ENCODE measurements at regions not wholly inside any gene's neighbourhood (a gene's known extent, or its start where the extent isn't known, plus 50 kb on each side); places are given as distances from the start of the nearest gene placed in this dataset.
"Not testable (repeated sequence)": the region's sequence is repeated elsewhere in the genome, so short reads cannot be mapped to it uniquely, and the experiment has no call there.

DNA sequence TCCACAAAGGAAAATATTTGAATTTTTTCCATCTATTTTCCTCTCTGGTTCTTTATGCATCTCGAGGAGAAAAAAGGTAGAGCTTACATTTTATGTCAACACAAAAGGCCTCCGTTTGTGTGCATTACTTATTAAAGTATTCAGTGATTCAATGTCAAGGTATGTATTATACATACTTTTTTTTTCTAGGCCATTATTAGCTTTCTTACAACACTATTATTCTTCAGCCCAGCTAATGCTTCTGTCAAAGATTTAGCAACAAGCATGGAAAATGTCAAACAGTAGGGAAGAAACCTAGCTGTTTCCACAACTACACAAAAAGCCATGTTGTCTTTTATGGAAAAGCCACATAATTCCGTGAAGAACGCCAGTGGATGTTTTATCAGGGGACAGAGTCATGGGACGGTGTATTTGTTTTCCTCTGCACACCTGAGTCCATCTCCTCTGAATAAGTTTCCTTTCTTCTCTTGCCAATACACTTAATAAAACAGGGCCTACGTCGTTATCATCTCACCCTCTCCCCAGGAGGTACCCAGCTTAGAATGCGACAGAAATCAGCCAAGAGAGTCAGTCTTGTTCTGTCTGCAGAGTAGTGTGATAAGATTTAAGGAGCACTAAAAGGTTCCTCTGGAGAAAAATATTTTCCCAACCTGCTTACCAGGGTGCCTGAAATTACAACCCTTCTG is 209.7 kb upstream of the AUTS2 start:
- no peak for DNase-seq

DNA sequence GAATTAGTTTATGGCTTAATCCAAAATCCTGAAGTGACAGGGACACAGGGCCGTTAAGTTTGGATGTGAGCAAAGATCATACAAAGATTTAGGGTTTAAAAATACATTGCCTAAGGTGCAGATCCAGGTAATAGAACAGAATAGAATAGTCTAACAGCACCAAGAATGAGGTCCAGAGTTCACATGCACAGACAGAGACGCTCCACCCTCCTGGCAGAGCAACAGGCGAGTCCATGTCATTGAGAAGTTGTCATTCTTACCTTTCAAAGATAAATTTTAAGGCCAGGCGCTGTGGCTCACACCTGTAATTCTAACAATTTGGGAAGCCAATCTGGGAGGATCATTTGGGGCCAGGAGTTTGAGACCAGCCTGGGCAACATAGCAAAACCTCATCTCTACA is 209.1 kb upstream of the AUTS2 start:
- DNase-seq, result no peak

DNA sequence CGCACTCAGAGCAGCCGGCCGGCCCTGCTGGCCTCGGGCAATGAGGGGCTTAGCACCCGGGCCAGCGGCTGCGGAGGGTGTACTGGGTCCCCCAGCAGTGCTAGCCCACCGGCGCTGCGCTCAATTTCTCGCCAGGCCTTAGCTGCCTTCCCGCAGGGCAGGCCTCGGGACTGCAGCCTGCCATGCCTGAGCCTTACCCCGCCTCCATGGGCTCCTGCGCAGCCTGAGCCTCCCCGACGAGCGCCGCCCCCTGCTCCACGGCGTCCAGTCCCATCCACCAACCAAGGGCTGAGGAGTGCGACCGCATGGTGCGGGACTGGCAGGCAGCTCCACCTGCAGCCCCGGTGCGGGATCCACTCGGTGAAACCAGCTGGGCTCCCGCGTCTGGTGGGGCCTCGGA is 204.4 kb upstream of the AUTS2 start:
- not testable (repeated sequence) for DNase-seq

- DNase-seq, result no peak
Observed at GRCh38 chr7:69395061-69395714, 203.1 kb upstream of the AUTS2 start.

GRCh38 chr7:69398986-69399385 is 199.3 kb upstream of the AUTS2 start:
- DNase-seq, result peak; percentile 65 to 93

DNA sequence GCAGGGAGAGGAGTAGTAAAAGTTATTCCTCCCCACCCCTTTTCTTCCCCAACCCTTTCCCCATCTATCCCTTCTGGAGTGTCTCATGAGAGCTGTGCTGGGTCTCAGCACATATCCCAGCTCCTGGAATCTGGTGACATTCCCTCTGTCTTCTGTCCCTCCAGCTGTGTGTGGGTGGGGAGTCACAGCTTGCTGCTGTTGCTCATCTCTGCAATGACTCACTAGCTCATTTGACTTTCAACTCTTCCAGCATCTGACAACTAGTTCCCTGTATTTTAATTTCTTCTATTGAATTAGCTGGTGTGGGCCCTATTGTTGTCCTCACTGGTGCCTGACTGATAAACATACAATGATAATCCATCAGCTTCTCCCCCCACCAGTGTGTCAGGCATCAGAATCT is 198.9 kb upstream of the AUTS2 start:
- DNase-seq, result peak; percentile 75 to 96

- DNase-seq, result no peak
Observed at GRCh38 chr7:69402696-69403095, 195.6 kb upstream of the AUTS2 start.

DNA sequence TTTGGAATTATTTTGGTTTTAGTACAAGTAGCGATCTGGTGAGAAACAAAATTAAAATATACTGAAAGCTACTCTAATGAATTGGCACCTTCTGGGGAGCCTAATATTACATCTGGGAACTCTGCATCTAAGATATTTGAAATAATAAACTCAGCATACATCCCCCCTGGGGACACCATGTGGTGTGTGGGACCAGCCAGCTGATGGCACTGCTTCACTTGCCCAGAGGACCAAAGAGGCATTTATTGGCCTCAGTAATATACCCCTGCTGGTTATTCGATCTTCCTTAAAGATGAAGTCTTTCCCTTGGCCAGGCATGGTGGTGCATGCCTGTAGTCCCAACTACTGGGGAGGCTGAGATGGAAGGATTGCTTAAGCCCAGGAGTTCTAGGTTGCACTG is 195.1 kb upstream of the AUTS2 start:
- peak in 1 of 2 donors; percentile 23 for DNase-seq

DNA sequence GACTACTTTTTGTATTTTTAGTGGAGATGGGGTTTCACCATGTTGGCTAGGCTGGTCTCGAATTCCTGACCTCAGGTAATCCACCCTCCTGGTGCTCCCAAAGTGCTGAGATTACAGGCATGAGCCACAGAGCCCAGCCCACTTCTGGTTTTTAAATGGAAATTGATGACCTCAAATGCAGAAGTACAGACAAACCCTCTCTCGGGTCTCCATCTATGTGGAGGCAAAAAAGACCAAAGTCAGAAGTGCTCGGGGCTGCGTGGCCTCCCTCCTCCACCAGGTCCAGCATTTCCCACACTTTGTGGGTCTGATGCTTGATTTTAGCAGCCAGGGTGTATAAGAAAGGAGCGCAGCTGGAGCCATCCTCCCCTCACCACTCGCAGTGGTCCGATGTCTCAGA is 187.3 kb upstream of the AUTS2 start:
- no peak for DNase-seq

DNA sequence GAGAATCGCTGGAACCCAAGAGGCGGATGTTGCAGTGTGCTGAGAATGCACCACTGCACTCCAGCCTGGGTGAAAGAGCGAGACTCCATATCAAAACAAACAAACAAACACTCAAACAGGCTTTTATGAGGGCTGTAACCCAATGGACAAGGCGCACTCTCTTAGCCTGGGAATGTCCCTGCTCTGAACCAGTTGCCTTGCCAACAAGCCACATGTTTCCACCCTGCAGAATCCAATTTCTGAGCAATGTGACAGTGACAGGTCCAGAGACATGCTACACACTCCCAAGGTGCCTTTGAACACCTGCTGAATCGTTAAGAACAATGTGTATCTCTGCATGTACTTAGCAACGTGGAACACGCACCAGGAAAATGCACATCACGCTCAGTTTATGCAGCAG is 186.8 kb upstream of the AUTS2 start:
- DNase-seq, result no peak

DNA sequence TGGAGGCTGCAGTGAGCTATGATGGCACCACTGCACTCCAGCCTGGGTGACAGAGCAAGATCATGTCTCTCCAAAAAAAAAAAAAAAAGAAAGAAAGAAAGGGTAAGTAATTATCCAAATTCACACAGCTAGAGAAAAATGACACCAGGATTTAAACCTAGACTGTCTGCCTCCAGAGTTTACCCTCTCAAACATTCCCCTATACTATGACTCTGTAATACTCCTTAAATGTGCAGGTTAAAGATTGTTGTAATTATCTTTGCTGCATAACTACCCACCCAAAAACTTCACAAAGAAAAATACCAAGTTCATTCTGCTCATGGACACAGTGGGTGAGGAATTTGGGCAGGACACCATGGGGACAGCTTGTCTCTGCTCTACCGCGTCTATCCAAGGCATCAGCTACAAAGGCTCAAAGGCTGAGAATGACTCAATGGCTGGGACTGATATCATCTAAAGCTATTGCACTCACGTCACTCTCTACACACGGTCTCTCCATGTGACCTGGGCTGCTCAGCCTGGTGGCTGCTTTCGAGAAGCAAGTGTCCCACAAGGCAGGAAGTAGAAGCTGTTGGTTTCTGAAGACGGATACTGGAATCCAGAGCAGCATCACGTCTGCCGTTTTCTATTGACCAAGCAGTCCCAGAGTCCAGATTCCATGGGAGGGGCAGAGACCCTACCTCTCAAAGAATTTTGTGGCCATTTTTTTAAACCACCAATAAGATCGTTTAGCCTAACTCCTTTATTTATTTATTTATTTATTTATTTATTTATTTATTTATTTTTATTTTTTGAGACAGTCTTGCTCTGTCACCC is 185.7 kb upstream of the AUTS2 start:
- peak; percentile 64 to 94 for DNase-seq

- DNase-seq, result no peak
Observed at GRCh38 chr7:69414555-69414954, 183.7 kb upstream of the AUTS2 start.

DNA sequence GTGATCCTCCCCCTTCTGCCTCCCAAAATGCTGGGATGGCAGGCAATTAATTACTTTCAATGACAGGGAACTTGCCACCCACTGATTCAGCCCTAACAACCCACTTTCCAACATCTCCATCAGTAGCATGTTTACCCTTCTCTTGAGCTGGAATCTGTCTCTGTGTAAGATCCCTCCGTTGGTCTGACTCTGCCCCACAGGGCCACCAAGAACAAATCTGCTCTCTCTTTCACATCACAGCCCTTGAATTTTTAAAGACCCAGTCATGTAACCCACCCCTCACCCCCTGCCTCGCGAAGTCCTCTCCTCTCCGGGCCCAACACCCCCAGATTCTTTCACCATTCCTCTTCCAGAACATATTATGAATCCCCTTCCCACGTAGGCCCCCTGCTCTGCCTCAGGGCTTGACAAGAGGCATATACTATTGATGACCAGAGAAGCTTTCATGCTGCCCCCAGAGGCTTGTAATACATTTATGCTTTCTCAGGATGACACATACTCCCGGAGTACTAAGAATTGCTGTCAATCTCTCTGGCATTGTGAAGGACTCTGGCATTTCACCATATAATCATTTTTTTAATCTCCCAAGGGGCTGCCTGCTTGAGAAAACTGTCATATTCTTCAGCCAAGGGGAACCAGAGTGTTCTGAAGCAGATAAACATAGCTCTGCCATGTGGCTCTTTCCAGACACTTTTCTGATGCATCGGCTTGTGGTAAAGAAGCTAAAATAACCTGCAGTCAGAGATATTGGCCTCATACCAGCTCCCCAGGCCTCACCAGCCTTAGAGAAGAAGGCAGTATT is 179.2 kb upstream of the AUTS2 start:
- DNase-seq, result no peak

- no peak for DNase-seq
Observed at GRCh38 chr7:69419934-69420333, 178.3 kb upstream of the AUTS2 start.

- DNase-seq, result no peak
Observed at GRCh38 chr7:69422574-69422985, 175.7 kb upstream of the AUTS2 start.

DNA sequence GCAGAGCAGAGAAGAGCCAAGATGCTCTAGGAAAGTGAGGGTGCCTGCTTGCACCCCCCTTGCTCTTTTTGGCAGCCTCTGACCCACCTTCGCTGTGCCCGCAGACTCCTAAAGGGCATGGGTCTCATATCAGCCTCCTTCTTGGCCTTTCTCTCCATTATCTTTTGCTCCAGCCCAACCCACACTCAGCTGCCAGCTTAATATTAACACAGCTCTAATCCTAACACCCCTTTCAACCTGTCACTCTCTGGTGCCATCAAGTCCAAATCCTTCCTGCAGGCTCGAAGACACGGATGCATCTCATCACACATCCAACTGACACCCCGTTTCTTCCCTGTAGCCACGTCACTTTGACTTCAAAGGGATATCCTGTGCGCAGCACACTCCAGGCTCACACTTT is 171.6 kb upstream of the AUTS2 start:
- DNase-seq, result no peak

DNA sequence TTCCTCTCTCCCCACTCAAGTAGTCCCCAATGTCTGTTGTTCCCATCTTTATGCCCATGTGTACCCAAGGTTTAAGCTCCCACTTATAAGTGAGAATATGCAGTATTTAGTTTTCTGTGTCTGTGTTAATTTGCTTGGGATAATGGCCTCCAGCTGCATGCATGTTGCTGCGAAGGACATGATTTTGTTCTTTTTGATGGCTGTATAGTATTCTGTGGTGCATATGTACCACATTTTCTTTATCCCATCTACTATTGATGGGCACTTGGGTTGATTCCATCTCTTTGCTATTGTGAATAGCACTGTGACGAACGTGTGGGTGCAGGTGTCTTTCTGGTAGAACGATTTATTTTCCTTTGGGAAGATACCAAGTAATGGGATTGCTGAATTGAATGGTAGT is 170.2 kb upstream of the AUTS2 start:
- no peak for DNase-seq

DNA sequence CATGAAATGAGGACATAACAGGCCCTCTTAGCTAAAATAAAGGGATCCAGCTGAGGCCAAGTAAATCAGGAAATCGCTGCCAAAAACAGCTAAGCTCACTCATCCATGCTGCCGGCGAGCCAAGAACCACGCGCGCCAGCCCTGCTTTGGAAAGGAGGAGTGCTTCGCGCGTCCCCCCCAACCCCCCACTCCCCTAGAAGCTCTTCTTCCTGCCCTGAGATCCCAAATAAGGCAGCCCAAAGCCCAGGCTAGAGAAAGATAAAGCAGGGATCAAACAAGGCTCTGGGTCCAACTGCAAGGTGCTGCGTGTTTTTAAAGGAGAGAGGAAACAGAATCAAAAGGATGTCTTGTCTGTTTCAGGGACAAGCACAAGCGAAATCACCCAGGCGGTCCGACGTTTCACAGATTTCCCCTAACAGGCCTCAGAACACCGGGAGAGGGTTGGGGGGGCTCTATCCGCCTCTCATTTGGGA is 168.3 kb upstream of the AUTS2 start:
- DNase-seq, result no peak

DNA sequence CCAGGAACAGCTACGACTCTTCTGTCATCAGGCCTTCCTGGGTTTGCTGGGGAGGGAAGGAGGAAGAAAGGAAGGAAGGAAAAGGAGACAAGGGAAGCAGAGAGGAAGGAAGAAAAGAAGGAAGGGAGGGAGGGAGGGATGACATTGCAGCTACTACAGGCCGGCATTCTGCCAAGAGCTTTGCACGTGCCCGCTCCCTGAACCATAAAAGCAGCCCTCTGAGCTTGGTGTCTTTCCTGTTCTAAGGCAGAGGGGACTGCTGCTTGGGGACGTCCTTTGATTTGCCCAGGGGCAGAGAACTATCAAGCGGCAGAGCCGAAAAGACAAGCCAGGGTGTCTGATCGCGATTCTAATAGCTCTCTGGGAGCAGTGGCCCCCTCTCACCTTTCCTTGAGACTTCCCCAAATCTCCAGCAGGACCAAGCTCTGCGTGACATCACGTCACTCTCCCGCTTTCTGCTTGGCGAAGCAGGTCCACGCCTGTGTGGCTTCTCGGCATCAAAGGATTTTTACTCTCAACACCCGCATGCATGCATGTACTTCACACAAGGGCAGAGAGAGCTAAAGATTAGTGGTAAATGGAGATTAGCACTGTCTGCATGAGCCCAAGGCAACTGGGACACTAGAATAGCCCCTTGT is 167.8 kb upstream of the AUTS2 start:
- DNase-seq, result no peak

DNA sequence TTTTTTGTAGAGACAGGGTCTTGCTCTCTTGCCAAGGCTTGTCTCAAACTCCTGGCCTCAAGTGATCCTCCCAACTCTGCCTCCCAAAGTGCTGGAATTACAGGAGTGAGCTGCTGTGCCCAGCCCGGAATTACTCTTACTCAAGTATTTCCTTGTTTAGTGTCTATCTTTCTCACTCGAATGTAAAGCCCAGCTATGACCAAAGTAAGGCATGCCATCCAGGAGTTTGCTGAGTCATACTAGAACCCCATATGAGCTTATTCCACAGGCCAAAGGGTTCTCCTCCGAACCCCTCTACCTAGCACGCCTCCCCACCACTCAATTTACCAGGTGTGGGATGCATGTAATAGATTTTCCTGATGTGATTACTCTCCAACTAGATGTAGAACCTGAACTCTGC is 166.6 kb upstream of the AUTS2 start:
- DNase-seq, result no peak

GRCh38 chr7:69432276-69432675 is 166.0 kb upstream of the AUTS2 start:
- not testable (repeated sequence) for DNase-seq

GRCh38 chr7:69433081-69433480 is 165.2 kb upstream of the AUTS2 start:
- peak; percentile 72 to 94 for DNase-seq

Data from inflammatory macrophage treated with lipopolysaccharide for 1 hour (primary cell).